HG02852 (cell line): ENCODE measurements at regions not wholly inside any gene's neighbourhood (a gene's known extent, or its start where the extent isn't known, plus 50 kb on each side); places are given as distances from the start of the nearest gene placed in this dataset.
"Not testable (repeated sequence)": the region's sequence is repeated elsewhere in the genome, so short reads cannot be mapped to it uniquely, and the experiment has no call there.

Experiments used
- ATAC-seq: cut with Tn5 transposase; IDR thresholded peaks from one replicate; pipeline ENCODE4 v1.9.1; 2021; ENCODE audit warnings: mild to moderate bottlenecking, moderate library complexity; ENCODE audit not compliant: unreplicated experiment

DNA sequence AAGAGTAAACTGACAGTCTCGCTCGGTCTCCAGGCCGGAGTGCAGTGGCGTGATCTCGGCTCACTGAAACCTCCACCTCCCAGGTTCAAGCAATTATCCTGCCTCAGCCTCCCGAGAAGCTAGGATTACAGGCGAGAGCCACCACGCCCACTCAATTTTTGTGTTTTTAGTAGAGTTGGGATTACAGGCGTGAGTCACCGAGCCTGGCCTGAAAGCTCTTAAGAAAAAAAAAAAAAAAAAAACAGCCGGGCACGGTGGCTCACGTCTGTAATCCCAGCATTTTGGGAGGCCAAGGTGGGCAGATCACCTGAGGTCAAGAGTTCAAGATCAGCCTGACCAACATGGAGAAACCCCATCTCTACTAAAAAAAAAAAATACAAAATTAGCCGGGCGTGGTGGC, 55.3 kb upstream of the THOC2 start:
- not testable (repeated sequence) for ATAC-seq

DNA sequence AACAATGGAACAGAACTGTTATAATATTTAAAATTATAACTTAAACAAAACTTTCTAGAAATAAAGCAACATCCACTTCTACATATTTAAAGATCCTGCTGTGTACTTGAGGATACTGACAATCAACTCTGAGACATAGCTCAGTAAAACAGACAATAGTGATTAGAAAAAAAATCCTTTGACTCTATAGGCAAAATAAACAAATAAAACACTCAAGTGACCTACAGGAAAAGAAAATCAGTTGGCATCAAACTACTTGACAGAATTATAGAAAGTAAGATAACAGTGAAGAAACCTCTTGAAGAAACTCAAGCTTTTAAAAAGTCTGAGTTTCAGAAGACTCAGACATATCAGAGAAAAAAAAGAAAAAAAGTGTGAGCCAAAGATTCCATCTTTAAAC, 55.9 kb upstream of the THOC2 start:
- ATAC-seq: no peak

DNA sequence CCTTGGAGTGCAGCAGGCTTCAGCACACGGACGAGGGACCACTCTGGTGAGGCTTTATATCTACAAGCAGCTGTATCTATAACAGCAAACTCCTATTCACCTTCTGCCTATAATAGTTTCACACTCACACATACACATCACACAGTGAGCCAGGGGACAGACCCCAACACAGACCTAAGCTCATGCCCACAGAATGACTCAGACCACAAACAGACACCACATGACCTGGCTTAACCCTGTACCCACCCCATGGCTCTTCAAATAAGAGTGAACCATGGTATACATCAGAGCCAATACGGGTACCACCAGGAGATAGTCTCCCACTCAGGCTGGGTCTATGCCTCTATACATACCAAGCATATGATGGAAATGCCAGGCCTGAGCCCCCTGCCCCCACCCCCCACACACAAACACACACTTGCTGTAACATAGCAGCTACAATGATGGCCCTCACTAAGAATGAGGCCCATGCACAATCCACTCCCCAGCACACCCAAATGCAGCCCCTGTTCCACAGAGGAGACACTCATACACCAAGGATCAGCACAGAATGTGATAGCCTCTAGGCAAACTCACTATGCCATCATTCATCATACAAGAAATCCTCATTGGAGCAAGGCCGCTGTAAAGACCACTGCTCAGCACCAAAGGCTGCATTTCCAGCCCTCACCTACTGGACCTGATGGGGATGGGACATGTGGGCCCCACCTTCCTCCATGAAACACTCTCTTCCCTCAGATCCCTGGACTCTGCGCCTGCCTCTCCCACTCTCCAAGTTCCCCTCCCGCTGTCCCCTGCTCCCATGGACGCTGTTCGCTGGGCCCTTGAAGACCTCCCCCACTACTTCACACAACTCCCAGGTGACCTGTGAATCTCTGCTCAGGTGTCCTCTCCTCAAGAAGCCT, 62.1 kb upstream of the XIAP start:
- no peak for ATAC-seq

DNA sequence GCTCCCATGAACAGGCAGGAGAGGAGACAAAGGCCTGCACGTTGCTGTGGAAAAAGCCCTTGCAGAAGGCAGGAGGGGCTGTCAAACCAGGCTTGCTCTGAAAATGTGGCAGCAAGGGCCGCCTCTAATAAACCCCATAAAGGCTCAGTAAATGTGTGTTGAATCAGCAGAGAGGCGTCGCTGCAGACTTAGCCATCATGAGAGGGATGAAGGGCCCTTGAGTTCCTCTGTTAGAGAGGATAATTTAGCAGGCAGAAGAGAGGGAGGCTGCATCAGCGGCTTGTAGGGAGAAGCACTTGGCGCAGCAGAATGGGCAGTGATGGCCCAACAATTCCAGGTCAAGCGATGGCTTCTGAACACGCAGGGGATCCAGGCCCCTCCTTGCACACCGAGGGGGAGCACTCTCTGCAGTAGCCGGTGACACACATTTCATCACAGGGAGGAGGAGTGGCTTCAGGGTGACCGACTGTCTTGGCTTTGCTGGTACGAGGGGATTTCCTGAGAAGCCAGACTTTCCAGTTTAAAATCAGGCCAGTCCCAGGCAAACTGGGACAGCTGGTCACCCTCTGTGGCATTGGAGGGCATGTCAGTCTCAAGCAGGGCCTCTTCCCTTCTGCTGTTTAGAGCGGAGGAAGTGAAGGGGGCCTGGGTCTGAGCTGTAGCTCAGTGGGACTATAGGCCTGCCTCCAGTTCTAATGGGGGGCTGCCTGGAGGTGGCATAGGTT, 61.0 kb upstream of the XIAP start:
- ATAC-seq: not testable (repeated sequence)

DNA sequence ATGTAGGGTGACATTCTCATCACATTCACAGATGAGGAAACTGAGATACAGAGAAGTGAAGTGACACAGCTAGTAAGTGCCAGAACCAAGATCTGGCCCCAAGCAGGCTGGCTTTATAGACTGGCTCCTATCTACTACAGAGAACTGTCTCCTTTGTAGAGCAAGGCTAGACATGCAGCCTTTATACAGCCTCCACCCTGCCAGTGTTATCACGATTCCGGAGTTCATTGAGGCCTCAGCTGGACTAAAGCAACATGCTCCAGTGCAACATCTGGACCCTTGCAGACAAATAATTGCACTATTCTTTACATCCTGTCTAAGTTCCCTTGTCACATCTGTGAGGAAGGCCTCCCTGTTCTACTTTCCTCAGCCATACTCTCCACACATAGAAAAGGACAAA, 58.0 kb upstream of the XIAP start:
- no peak for ATAC-seq

DNA sequence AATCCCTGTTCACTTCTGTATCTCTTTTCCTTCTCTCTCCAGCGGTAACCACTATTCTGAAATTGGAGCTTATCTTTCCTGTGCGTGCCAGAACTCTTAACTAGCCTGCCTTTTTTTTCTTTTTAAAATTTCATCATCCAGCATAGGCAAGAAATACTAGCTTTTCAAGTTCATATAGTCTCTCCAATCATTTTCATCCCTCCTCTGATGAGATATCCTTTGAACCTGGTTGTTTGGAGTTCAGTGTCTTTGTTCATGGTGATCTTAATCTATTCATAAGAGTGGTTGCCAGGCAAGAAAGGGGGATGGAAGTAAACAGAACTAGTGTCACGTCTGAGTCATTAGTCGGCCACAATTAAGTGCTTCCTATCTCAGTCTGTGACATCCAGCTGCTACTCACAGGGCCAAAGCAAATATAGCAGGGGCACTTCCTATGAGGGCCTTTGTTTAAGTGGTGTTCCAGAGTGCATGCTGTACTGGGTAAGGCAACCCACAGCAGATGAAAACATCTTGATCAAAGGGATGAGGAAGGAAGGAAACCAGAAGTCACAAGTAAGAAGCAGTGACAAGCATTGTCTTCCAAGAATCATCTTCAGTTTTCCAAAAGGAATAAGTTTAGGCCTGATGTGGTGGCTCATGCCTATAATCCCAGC, 56.4 kb upstream of the XIAP start:
- ATAC-seq: peak; percentile 48

DNA sequence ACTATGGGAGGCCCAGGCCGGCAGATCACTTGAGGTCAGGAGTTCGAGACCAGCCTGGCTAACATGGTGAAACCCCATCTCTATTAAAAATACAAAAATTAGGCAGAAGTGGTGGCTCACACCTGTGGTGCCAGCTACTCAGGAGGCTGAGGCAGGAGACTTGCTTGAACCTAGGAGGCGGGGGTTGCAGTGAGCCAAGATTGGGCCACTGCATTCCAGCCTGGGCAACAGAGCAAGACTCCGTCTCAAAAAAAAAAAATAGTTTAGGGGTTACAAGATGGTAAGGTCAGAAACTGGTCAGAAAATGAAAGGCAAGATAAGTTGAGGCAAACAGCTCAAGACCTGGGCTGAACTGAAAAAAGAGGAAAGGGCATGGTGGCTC, 55.9 kb upstream of the XIAP start:
- not testable (repeated sequence) for ATAC-seq

DNA sequence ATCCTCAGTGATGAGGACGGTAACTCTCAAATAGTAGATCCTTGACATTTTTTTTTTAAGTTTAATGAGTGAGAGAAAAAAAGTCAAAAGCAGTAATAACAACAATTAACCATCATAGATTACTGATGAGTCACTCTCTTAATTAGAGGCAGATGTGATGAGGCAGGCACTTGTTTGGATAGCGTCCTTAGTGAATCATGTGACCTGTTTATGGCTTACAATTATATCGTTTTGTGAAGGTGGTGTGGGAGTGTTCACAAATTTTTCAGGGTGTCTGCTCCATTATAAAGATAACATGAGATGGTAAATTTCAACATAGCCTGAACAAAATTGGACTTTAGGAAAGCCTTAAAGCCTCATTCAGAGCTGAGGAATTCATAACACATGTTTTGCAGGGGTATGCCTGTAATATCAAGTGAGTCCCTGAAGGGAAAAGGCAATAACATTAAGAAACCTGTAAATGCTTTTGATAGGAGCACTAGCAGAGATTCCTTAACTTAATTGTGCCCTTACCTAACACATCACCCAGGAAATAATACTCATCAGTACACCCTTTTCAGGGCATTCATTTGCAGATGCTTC, 51.9 kb upstream of the XIAP start:
- ATAC-seq: no peak

DNA sequence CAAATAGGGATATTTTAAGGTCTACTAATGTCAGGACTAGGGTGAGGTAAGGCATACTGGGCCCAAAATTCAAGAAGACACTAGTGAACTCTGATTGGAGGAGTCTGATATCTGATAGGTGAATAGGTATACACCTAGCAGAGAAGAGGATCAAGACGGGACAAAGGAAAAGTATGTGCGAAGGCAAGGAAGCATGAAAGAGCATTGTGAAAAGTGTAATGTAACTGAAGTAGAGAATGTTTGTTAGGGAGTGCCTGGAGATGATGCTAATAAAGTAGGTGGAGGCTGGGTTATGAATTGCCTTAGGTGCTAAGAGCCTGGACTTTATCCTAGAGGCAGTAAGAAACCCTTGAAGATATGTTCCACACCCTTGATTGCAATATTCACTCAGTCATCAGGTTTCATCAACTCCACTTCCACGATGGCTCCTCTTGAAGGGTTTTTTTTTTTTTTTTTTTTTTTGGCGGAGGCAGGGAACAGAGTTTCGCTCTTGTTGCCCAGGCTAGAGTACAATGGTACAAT, 49.9 kb upstream of the XIAP start:
- ATAC-seq: no peak
